Midbrain (tissue), 1 donor: ENCODE measurements at regions not wholly inside any gene's neighbourhood (a gene's known extent, or its start where the extent isn't known, plus 50 kb on each side); places are given as distances from the start of the nearest gene placed in this dataset.
"Not testable (repeated sequence)": the region's sequence is repeated elsewhere in the genome, so short reads cannot be mapped to it uniquely, and the experiment has no call there.

Source experiments
- DNase-seq: peaks from one replicate; lab custom pipeline; 2025; lab: John Stamatoyannopoulos, UW

DNA sequence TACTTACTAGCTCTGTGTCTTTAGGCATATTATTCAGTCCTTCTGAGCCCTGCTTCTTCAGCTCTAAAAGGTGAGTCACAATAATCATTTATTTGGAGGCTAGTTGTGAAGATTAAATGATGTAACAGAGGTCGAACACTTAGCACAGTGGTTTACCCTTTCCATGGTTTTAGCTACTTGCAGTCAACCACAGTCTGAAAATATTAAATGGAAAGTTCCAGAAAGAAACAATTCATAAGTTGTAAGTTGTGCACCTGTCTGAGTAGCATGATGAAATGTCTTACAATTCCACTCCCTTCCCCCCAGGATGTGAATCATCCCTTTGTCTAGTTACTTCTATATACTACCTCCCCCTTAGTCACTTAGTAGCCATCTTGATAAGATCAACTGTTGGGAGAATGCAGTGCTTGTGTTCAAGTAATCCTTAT is 217.6 kb upstream of the THUMPD2 start:
- DNase-seq: no peak

DNA sequence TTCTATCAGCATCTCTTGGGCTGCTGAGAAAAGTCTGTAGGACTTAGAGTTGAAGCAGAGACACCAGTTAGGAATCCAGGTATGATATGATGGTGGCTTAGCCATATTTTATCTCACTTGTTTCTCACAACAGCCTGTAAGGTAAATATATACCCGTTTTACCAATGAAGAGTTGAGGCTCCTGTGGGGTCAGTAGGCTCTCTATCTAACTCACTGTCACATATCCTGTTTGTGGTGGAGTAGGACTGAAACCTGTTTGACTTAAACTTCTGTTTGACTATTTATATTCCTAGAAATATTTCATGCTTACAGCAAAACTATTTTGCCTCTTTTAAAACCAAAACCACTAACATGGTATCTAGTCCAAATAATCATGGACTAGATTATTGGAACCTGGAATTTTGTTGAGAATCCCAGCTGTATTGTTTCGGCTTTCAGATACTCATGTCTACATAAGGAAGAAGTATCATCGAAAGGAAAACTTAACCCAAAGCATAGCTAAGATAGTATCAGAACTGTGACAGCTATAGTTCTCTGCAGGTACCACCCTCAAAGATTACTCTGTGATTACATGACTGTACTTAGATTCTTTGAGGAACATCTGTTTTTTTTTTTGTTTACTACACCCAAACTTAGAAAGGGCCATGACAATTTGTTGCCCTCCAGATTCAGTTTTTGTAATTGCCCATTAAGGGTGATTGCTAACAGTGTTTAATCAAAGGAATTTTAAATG is 216.1 kb upstream of the THUMPD2 start:
- DNase-seq: no peak

- DNase-seq: no peak
Measured at GRCh38 chr2:39994151-39994550, 215.1 kb upstream of the THUMPD2 start.

GRCh38 chr2:39991298-39991697 is 212.2 kb upstream of the THUMPD2 start:
- no peak for DNase-seq

DNA sequence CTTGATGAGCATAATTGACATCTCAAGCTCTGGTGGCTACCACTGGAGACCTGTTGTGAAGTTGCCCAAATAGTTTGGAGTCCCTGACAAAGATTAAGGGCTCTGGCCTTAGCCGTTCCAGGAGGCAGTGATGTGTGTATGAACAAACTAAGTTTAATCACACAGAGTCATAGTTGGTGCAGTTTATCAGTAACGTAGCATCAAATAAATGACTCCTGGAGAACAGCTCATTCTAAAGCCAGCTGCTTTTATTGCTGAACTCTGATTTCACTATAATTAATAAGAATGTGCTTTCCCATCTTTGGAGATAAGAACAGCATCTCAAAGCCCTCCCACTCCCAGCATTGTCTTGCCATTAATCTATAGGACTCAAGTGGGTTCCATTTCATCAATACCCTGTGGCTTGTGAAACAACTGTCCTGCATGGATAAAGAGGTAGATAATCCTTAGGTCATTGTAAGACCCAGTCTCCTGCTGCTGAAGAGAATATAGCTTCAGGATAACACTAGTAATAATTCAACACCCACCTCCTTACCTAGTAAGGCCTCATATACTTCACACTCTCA is 211.4 kb upstream of the THUMPD2 start:
- DNase-seq: no peak

DNA sequence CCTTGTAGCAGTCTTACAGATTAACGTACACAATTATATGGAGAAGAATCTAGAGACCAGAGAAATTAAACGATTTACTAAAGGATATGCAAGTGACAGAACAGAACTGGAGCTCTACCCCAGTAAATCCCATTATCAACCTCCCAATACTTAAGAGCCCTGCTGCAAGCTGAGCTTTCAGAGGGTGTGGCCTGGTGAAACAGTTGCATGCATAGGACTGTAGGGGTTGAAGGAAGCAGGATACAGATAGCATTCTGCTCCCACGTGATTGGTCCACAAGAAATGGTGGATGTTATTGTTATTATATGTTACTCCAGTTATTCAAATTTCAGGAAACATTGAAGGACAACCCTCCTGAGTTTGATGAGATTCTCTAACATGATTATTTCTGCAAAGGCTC is 210.8 kb upstream of the THUMPD2 start:
- no peak for DNase-seq

DNA sequence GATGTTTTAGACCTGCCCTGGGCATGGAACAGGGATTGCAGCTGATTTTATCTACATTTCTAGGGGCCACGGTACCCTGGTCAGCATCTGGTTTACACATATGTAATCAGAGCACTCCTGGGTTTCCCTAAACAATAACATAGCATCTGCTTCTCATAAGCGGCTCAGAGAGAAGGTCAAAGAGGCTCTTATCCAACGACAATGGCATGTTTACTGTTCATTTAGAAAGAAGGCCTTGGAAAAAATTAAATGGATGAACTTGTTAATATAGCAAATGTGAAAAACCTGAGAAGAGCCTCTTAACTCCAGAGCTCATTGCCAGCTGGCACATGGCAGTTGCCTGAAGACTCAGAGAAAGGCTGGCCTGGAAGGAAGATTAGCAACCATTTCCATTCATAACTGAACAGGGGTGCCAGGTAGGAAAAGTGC is 202.8 kb upstream of the THUMPD2 start:
- no peak for DNase-seq

- DNase-seq: no peak
Measured at GRCh38 chr2:39975476-39976020, 196.5 kb upstream of the THUMPD2 start.

DNA sequence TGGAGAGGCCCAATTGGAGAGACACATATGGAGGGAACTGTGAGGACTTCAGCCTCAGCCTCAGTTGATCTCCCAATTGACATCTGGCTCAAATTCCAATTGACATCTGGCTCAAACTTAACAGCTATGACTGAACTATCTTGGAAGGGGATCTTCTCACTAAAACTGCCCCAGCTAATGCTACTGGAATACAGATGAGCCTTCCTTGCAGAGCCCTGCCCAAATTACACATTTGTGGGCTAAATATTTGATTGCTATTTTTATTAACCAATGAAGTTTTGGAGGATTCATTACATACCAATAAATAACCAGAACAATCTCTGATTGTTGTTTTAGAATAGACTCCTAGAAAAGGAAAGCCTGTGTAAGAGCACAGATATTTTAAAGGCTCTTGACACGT is 189.0 kb upstream of the THUMPD2 start:
- no peak for DNase-seq

GRCh38 chr2:39960681-39961080 is 181.6 kb upstream of the THUMPD2 start:
- DNase-seq: not testable (repeated sequence)

DNA sequence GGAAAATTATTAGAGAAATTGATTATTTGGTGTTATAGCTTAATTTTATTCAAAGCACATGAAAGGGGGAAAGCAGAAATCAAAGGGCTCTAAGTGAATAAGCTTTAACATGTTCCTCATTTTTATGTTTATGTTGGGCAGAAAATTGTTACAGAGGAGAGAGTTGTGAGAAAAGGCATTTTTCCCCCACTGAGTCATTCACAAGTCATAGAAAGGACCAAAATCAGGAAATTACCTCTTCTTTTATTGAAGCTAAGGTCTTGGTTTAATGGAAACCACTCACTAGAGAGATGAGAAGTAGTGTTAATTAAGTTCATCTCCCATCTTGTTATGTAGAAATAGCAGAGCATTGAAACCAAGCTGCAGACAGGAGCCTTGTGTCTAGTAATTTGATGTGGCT is 175.3 kb upstream of the THUMPD2 start:
- no peak for DNase-seq

DNA sequence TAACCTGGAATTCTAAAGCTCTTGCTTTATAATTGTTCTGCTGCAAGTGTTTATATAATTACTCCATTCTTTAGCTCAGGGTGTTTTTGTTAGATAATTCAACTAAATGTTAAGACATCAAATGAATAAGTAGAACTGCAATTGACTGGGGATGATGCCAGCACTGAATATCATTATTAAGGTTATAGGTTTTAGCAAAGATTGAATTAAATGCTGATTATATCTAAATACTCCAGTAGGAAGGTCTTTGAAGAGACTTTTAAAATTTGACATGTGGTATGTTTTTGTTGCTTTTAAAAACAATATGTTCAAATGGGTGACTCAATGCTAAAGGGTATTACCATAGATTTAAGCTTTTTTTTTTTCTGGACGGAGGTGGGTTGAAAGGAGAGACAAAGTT is 170.1 kb upstream of the THUMPD2 start:
- DNase-seq: no peak

GRCh38 chr2:39948016-39948719 is 169.1 kb upstream of the THUMPD2 start:
- DNase-seq: no peak

DNA sequence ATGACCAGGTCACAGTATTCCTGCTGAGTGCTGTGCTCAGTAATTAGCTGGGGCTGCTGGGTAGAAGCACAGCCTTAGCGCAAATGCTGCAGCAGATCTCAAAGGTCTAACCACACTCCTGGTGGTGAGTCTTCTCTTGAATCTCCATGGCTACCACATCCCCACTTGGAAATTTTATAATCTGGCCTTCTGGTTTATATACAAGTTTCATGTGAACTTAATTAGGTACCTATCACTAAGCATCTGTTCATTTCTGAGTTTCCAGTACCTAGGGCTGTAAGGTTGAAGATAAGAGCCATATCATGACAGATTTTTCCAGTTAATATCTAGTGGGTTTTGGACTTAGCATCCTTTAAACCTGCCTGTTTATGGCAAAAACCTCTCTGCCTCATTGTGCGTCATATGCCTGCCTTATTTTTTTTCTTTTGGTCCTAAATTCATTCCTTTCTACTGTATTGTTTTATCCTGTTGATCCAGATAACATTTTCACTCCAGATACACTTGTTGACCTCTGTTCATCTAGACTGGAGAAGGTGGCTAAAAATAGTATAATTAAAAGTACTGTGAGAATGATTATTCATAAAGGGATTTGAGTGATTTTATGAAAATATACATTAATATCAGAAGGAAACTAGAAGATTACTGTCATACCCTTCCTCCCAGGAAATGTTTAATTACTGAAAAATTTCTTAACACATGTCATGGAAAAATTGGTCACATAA is 168.4 kb upstream of the THUMPD2 start:
- DNase-seq: no peak

DNA sequence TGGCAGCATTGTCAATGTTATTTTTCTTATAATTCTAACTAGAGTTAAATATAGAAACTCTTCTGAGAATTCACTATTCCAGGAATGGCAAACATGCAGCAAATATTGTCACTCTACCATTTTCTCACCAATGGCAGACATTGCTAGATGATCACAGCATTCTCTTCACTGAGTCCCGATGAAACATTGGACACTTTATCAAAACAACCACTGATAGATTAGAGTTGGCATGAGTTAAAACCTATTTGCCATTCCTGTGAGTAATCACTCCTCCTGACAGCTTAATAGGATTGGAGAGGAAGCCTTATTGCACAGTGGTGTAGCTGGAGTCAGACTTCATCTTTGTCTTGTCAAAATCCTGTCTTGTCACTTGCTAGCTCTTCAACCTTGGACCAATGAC is 163.9 kb upstream of the THUMPD2 start:
- DNase-seq: no peak

- DNase-seq: no peak
Measured at GRCh38 chr2:39938035-39938835, 159.2 kb upstream of the THUMPD2 start.

GRCh38 chr2:39937621-39938020 is 158.6 kb upstream of the THUMPD2 start:
- DNase-seq: no peak

DNA sequence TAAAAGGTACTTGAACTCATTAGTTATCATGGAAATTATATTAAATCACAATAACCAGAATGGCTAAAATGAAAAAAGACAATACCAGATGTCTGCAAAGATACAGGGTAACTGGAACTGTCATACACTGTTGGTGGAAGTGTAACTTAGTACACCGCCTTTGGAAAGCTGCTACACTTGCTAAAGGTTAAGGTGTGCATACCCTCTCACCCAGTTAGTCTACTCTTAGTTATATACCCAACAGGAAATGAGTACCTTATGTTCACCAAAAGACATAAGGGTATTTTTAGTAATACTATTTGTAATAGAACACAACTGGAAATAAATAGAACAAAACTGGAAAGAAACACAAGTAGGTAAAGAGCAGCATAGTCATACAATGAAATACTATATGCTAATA is 155.8 kb upstream of the THUMPD2 start:
- DNase-seq: no peak

GRCh38 chr2:39933196-39933595 is 154.1 kb upstream of the THUMPD2 start:
- no peak for DNase-seq

DNA sequence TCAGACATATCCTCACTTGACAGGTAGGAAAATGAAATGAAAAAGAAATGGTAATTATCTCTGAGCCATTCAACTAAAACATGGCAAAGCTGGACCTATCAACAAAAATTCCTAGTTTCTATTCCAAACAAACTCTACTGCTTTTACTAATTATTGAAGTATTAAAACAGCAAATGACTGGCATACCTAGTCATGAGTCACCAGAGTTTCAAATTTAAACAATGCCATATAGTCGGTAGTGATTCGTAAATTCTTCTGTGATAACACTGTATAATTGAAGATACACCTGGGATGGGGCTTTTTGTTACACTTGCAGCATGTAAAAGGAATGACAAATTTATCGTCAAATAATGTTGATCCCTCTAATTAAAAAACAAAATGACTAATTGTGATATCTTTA is 153.1 kb upstream of the THUMPD2 start:
- DNase-seq: no peak

GRCh38 chr2:39930175-39930917 is 151.3 kb upstream of the THUMPD2 start:
- DNase-seq: no peak
